Activated T-cell treated with anti-CD3 and anti-CD28 coated beads, Interleukin-2, amount 50 U/mL, for 48 hours (primary cell): ENCODE measurements at regions not wholly inside any gene's neighbourhood (a gene's known extent, or its start where the extent isn't known, plus 50 kb on each side); places are given as distances from the start of the nearest gene placed in this dataset.
"Not testable (repeated sequence)": the region's sequence is repeated elsewhere in the genome, so short reads cannot be mapped to it uniquely, and the experiment has no call there.

Experiments used
- DNase-seq, 2 experiments: peaks; one replicate each; pipeline ENCODE4 v3.0.0-alpha.2; 2020

GRCh38 chr1:181204530-181204929 lies 116.0 kb downstream of the IER5 start:
- DNase-seq: no peak

DNA sequence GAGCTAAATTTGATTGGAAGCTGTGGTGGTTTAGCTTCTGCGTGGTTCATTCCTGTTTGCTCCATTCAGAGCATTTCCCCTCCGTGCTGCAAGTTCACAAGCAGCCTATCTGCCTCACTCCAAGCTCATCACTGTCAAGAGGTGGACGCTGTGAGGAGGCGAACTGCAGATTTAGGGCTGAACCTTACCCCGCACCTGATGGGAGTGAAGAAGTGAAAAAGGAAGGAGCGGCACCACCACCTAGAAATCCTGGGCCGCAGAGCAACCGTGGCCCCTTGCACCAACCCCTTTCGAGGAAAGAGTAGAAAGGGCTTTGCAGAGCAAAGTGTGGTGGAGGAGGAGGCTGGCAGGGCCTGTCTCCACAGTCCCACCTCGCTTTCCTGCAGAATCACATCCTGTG lies 117.4 kb downstream of the IER5 start:
- DNase-seq: no peak

DNA sequence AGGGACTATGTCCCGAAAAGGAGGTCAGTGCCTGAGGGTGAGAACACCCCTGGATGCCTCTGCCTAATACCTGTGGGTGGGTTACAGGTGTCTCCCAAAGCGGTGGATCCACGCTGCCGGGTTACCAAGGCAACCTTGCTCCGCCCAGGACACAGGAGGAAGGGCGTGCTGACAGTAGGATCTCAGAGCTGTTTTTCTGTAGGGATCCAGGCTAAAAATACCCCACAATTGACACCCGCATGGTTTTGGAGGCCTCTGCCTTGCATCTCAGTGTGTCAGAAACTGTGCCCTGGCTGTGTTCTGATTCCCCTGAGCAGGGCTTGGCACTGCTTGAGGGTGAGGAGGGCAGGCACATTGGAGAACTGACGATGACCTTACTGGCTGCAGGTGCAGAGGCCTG lies 118.0 kb downstream of the IER5 start:
- DNase-seq: no peak

DNA sequence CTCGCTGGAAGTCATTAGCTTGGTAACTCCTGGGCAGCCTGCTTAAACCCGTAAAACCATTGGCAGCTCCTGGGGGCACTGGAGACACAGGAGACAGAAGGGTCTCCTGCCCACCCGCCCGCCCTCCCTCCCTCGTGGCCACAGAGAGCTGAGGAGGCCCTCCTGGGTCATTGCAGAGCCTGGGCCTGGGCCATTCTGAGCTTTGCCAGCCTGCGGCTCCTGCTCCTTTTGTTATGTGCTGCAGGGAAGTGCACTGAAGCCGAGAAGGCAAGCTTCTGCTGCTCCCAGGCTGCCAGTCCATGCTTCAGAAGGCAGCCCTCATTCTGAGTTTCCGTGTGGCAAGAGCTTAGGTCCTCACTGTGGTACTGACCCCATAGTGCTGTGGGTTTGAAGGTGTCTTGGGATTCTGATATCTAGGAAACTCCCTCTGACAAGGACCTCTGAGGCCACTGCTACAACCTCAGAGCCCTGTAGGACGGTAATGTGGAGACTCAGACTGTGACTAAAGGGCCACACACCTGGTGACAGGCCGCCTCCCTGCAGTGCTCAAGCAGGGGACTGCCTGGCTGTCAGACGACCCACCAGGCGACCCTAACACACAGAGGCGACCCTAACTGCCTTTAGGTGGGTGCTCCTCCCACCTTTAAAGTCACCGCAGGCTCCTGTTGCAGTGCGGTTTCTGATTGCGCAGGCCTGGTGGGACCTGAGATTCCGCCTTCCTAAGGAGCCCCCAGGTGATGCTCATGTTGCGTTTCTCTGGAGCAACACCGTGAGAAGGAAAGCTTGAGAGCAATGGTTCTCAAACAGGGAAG lies 118.7 kb downstream of the IER5 start:
- no peak for DNase-seq

- no peak for DNase-seq
Measured at GRCh38 chr1:181208083-181208482, 119.6 kb downstream of the IER5 start.

DNA sequence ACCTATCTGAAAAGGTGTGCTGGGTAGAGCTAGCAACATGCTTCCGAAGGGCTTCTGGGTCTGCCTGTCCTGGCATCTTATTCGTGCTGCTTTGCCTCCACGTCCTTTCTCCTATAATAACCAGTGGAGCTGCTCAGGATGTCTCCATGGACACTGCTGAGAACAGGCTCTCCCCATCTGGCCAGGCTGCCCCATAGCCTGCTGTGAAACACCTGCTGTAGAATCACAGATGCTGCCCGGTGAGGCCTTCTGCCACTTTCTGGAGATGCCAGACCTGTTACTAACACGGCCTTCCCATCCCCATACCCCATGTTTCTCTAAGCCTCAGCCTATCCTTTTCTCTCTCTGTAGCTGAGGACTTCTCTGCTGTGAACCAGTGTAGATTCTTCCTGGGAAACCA lies 120.5 kb downstream of the IER5 start:
- DNase-seq: no peak

DNA sequence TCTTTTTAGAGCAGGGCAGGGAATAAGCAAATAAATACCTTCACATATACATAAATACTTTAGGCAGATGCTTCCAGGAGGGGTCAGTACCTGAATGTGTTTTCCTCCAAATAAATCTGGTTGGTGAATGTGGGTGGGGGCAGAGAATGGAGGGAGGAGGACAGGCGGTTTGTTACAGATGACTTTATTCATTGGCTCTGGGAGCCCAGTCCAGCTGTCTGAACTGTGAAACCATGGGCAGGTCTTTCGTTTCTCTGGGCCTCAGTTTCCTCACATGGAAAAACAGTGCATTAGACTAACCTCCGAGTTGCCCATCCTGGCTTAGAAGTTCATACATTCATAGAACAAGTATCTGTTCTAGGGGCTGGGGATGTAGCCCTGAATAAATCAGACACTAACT lies 124.6 kb downstream of the IER5 start:
- DNase-seq: no peak

DNA sequence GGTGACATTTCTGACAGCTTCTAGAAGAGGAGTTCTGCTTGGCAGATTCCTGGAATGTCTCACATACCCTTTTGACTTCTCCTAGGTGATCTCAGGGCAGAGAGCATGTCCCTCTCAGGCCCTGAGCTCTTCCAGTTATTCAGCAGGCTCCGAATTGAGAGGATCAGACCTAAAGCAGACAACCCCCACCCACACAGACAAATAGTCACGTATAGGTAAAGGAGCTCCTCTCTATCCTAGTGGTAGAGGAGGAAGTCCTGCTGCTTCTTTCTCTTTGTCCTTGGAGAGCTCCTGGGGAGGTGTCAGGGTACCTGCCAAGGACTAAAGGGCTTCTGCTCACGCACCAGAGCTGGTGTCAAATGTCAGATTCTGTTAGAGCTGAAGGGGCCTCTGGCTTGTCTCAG lies 128.1 kb downstream of the IER5 start:
- no peak for DNase-seq

GRCh38 chr1:181219938-181220337 lies 131.4 kb downstream of the IER5 start:
- no peak for DNase-seq

GRCh38 chr1:181221078-181221477 lies 132.6 kb downstream of the IER5 start:
- DNase-seq: no peak

GRCh38 chr1:181222972-181223505 lies 134.5 kb downstream of the IER5 start:
- DNase-seq: no peak

DNA sequence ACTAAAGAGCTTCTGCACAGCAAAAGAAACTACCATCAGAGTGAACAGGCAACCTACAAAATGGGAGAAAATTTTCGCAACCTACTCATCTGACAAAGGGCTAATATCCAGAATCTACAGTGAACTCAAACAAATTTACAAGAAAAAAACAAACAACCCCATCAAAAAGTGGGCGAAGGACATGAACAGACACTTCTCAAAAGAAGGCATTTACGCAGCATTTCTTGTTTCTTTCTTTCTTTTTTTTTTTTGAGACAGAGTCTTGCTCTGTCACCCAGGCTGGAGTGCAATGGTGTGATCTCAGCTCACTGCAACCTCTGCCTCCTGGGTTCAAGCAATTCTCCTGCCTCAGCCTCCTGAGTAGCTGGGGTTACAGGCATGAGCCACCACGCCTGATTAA lies 138.2 kb downstream of the IER5 start:
- DNase-seq: not testable (repeated sequence)

DNA sequence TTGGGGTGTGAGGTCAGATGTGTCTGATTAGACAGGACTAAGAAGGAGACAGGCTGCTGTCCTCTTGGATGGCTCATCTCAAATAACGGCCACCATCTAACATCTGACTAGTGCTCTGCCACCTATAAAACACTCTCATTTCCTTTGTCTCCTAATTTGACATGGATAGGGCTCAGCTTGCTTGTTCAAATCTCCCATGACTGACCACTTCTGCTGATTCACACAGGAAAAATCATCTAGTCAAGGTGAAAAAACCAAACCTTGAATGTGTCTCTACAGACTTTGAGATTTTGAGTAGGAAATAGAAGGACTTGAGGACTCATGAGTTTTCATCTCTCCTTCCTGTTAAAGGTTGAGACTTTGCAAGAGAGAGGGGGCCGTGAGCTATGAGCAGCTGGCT lies 150.6 kb downstream of the IER5 start:
- DNase-seq: no peak

- DNase-seq: not testable (repeated sequence)
Measured at GRCh38 chr1:181246320-181246719, 157.8 kb downstream of the IER5 start.

DNA sequence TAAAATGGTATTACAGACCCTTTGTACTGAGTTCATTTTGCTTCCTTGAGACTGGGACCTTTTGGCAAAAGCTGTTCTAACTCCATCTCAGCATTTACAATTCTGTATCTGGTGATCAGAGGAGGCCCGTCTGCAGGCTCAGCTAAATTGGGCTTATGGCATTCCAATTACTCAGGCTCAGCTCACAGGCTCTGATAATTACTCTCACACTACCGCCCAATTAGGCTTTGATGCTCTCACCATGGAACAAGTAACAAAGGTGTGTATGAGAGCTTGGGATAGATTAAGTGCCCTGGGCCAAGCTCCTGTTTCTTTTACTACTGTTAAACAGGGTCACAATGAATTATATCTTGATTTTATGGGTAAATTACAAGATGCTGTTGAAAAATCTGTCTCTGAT lies 159.9 kb downstream of the IER5 start:
- DNase-seq: not testable (repeated sequence)

DNA sequence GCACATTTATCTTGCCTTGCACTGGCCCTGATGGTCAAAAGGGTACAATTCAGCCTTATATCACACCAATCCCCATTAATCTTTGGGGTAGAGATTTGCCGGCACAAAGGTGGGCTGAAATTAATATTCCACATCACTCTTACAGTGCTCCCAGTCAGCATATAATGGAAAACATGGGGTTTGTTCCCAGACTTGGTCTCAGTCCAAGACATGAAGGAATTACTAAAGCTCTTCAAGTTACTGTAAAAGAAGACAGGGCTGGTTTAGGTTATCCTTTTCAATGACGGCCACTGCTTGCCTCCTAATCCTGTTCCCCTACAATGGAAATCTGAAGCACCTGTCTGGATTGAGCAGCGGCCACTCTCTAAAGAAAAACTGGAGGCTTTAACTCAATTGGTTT lies 160.7 kb downstream of the IER5 start:
- no peak for DNase-seq

DNA sequence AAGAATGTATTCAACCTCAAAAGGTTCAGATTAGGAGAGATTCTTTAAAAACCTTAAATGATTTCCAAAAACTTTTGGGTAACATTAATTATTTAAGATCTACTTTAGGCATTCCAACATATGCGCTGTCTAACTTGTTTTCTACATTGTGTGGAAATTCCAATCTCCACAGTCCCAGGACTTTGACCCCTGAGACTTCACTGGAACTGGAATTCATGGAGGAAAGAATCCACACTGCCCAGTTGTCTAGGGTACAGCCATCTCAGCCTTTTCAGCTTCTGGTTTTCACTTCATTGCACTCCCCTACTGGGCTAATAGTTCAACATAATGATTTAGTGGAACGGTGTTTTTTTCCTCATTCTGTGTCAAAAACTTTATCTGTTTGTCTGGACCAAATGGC lies 161.5 kb downstream of the IER5 start:
- DNase-seq: no peak

- no peak for DNase-seq
Measured at GRCh38 chr1:181251001-181251712, 162.7 kb downstream of the IER5 start.

DNA sequence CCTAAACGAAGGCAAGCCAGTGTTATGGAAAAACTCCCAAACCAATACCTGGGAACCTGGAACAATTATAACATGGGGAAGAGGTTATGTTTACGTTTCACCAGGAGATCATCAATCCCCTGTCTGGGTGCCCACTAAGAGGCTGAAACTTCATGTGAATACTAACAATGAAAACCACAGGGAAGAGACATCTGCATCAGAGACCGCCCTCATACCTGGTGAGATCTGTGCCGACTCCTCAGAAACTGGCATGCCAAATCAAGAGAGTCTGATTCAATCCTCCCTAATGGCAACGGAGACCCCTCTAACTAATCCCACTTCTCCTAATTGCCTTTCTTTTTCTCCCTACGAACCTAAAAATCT lies 163.2 kb downstream of the IER5 start:
- DNase-seq: no peak

DNA sequence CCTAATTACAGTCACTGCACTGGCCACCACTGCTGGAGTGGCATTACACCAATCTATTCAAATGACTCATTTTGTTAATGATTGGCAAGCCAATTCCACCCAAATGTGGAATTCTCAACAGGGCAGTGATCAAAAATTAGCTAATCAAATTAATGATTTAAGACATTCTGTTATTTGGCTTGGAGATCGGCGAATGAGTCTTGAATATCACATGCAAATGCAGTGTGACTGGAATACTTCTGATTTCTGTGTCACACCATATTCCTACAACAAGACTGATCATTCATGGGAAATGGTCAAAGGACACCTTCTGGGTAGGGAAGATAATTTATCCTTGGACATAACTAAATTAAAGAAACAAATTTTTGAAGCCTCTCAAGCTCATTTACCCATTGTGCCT lies 165.1 kb downstream of the IER5 start:
- not testable (repeated sequence) for DNase-seq

DNA sequence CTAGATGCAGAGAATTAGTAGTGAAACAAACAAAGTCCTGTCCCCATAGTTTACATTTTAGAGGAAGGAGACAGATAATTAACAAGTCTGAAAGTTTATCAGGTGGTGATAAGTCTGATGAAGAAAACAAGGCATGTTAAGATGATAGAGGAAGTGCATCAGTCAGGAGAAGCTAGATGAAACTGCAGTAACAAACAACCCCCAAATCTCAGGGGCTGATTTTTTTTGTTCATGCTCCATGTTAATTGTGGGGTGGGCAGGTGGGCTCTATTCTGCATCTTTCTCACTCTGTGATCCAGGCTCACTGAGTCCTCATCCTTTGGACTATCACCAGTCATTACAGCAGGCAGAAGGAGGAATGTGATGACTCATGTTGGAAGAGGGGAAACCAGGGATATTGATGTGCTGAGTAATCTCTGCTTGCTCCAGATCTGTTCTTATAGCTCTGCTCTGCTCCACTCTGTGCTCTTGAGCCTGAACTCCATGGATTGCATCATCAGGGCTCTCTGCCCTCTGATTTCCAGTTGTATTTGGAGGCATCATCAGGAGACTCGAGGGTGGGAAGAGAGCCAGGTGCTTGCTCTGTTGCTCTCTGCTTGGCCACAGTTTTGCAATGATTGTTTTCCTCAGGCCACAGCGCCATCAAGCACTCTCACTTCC lies 166.9 kb downstream of the IER5 start:
- DNase-seq: no peak

DNA sequence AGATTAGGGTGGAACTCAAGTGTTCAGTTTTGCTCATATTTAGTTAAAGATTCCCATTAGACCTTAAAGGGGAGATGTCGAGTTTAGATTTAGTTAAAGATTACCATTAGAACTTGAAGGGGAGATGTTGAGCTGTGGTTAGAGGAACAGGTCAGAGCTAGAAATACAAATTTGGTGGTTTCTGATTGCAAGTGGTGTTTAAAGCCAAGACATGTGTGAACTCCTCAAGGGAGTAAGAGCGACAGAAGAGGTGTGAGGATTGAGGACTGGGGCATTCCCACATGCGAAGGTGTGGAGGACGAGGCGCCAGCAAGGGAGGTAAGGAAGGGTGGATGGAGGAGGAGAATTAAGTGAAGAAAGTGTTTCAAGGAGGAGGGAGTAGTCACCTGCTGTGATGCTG lies 168.6 kb downstream of the IER5 start:
- DNase-seq: no peak

- DNase-seq: no peak
Measured at GRCh38 chr1:181259026-181259745, 170.7 kb downstream of the IER5 start.
